PC-3 (cell line): ENCODE measurements at regions not wholly inside any gene's neighbourhood (a gene's known extent, or its start where the extent isn't known, plus 50 kb on each side); places are given as distances from the start of the nearest gene placed in this dataset.

ENCODE experiments used
- ATAC-seq: fragments of 200-7000 bp; cut with Tn5 transposase; 2 replicates; pipeline ENCODE4 v1.9.1; 2020; ENCODE audit warnings: mild to moderate bottlenecking, moderate library complexity
- BruUV-seq: library from RNA; stranded (reverse); fragments of 400-500 nt; replicated peaks from 2 replicates; lab custom pipeline; 2021; lab: Mats Ljungman, UMichigan
- CTCF ChIA-PET: fragments of 300-600 bp; sonication (Branson Sonifier 250); formaldehyde crosslinking; loops from one replicate; lab custom pipeline; 2022; ENCODE audit warnings: antibody characterized with exemption; lab: Charles Lee
- POLR2A ChIA-PET: fragments of 300-600 bp; sonication (Branson Sonifier 250); formaldehyde crosslinking; loops from one replicate; lab custom pipeline; 2022; ENCODE audit warnings: antibody characterized with exemption; ENCODE audit not compliant: unreplicated experiment; lab: Charles Lee
- DNase-seq: peaks from one replicate; pipeline ENCODE4 v3.0.0-alpha.2; 2015
- H2AFZ ChIP-seq: fragments of 300-600 bp; sonication (generic); 2 replicates; pipeline ENCODE4 v1.6.0; 2016; ENCODE audit warnings: antibody characterized with exemption, low read length
- H3F3A ChIP-seq: fragments of 300-600 bp; sonication (generic); one replicate; pipeline ENCODE4 v1.6.0; 2017; ENCODE audit warnings: antibody characterized with exemption, low read length, control low read depth, mild to moderate bottlenecking; ENCODE audit not compliant: unreplicated experiment
- H3K27ac ChIP-seq: fragments of 300-600 bp; sonication (generic); 2 replicates; pipeline ENCODE4 v1.5.1; 2016; ENCODE audit warnings: mild to moderate bottlenecking, low read length
- H3K27me3 ChIP-seq: fragments of 300-600 bp; sonication (generic); 2 replicates; pipeline ENCODE4 v1.6.1; 2016; ENCODE audit warnings: low read length, mixed read lengths
- H3K36me3 ChIP-seq: fragments of 300-600 bp; sonication (generic); 2 replicates; pipeline ENCODE4 v1.6.1; 2016; ENCODE audit warnings: low read depth, mixed run types, low read length, mixed read lengths
- H3K4me1 ChIP-seq: fragments of 300-600 bp; sonication (generic); 2 replicates; pipeline ENCODE4 v1.5.1; 2016; ENCODE audit warnings: low read length; ENCODE audit not compliant: insufficient read depth
- H3K4me2 ChIP-seq: fragments of 300-600 bp; sonication (generic); 2 replicates; pipeline ENCODE4 v1.6.0; 2016; ENCODE audit warnings: low read length
- H3K4me3 ChIP-seq: fragments of 300-600 bp; sonication (generic); 2 replicates; pipeline ENCODE4 v1.5.1; 2016; ENCODE audit warnings: mild to moderate bottlenecking, low read length, mixed read lengths
- H3K79me2 ChIP-seq: fragments of 300-600 bp; sonication (generic); 2 replicates; pipeline ENCODE4 v1.6.1; 2017; ENCODE audit warnings: low read length, mixed read lengths
- H3K9ac ChIP-seq: fragments of 300-600 bp; sonication (generic); 2 replicates; pipeline ENCODE4 v1.6.0; 2016; ENCODE audit warnings: mild to moderate bottlenecking, low read length
- H3K9me2 ChIP-seq: fragments of 300-600 bp; sonication (generic); replicated peaks from 2 replicates; pipeline ENCODE4 v1.6.1; 2016; ENCODE audit warnings: mixed run types, low read length, mixed read lengths
- H3K9me3 ChIP-seq: fragments of 300-600 bp; sonication (generic); 2 replicates; pipeline ENCODE4 v1.6.1; 2016; ENCODE audit warnings: low read length, mixed read lengths
- H4K20me1 ChIP-seq: fragments of 300-600 bp; sonication (generic); 2 replicates; pipeline ENCODE4 v1.6.1; 2016; ENCODE audit warnings: low read length, mixed read lengths
- CTCF ChIP-seq: fragments of 300-600 bp; sonication (generic); conservative IDR thresholded peaks from 2 replicates; pipeline ENCODE4 v1.5.1; 2017; ENCODE audit warnings: antibody characterized with exemption, low read depth, mild to moderate bottlenecking, low read length
- EZH2 ChIP-seq: fragments of 300-600 bp; sonication (generic); IDR thresholded peaks from one replicate; pipeline ENCODE4 v1.6.1; 2017; ENCODE audit warnings: antibody characterized with exemption, mild to moderate bottlenecking, low read length; ENCODE audit not compliant: unreplicated experiment
- EZH2phosphoT487 ChIP-seq: fragments of 300-600 bp; sonication (generic); IDR thresholded peaks from 2 replicates; pipeline ENCODE4 v1.6.1; 2018; ENCODE audit warnings: mild to moderate bottlenecking, antibody characterized with exemption, low read length, borderline replicate concordance
- intact Hi-C: fragments of 100-400 bp; cut with micrococcal nuclease; formaldehyde crosslinking; loops from 2 replicates; pipeline ENCODE4 v1.9.0; 2023

GRCh38 chr5:109951348-109951747 lies 261.6 kb downstream of the MAN2A1 start:
- CTCF ChIA-PET: no interaction called here
- BruUV-seq: no TSS peak

GRCh38 chr5:109951758-109952157 lies 262.0 kb downstream of the MAN2A1 start:
- no TSS peak for BruUV-seq
- CTCF ChIA-PET: no interaction called here
- H3K27ac ChIP-seq: no peak overlapping the region
- no peaks in the 10 kb centered on the region for H3K36me3 ChIP-seq
- no peak overlapping the region for H3K4me2 ChIP-seq
- no peaks in the 10 kb centered on the region for H3K79me2 ChIP-seq
- no peaks in the 10 kb centered on the region for H3K9me2 ChIP-seq
- H3K4me3 ChIP-seq: no peak overlapping the region
- no peaks in the 10 kb centered on the region for H4K20me1 ChIP-seq
- ATAC-seq: no peak
- H3F3A ChIP-seq: no peaks in the 10 kb centered on the region
- intact Hi-C loops: no loop called here
- no peaks in the 10 kb centered on the region for H3K4me1 ChIP-seq
- POLR2A ChIA-PET: no interaction called here
- no peak overlapping the region for H2AFZ ChIP-seq
- H3K27me3 ChIP-seq: no peaks in the 10 kb centered on the region
- H3K9ac ChIP-seq: no peak overlapping the region
- DNase-seq: no peak
- TF ChIP-seq EZH2 (no peak), EZH2phosphoT487 (no peak), CTCF (no peak)
- H3K9me3 ChIP-seq: no peaks in the 10 kb centered on the region

More at GRCh38 chr5:109951348-109951747, 261.6 kb downstream of the MAN2A1 start:
- no peak overlapping the region for H3K9ac ChIP-seq
- H3K79me2 ChIP-seq: no peaks in the 10 kb centered on the region
- no peak for ATAC-seq
- no peaks in the 10 kb centered on the region for H3K4me1 ChIP-seq
- H4K20me1 ChIP-seq: no peaks in the 10 kb centered on the region
- H2AFZ ChIP-seq: no peak overlapping the region
- no peaks in the 10 kb centered on the region for H3K9me3 ChIP-seq
- no peaks in the 10 kb centered on the region for H3K36me3 ChIP-seq
- no peak for DNase-seq
- no peak for TF ChIP-seq EZH2
- no peak for TF ChIP-seq EZH2phosphoT487
- no peak for TF ChIP-seq CTCF
- H3K9me2 ChIP-seq: no peaks in the 10 kb centered on the region
- H3K4me2 ChIP-seq: no peak overlapping the region
- POLR2A ChIA-PET: no interaction called here
- no peak overlapping the region for H3K4me3 ChIP-seq
- no peaks in the 10 kb centered on the region for H3K27me3 ChIP-seq
- intact Hi-C loops: no loop called here
- H3F3A ChIP-seq: no peaks in the 10 kb centered on the region
- no peak overlapping the region for H3K27ac ChIP-seq

GRCh38 chr5:109953761-109954160 lies 264.0 kb downstream of the MAN2A1 start:
- Histone ChIP-seq H4K20me1 (no peaks in the 10 kb centered on the region), H3K9ac (no peak overlapping the region), H3K79me2 (no peaks in the 10 kb centered on the region), H3K4me1 (no peaks in the 10 kb centered on the region), H3K9me3 (no peaks in the 10 kb centered on the region), H3F3A (no peaks in the 10 kb centered on the region), H3K27ac (no peak overlapping the region), H3K4me3 (no peak overlapping the region), H3K9me2 (no peaks in the 10 kb centered on the region), H3K27me3 (no peaks in the 10 kb centered on the region), H3K4me2 (no peak overlapping the region), H2AFZ (no peak overlapping the region), H3K36me3 (no peaks in the 10 kb centered on the region)
- BruUV-seq: no TSS peak
- intact Hi-C loops: no loop called here
- ChIA-PET CTCF (no interaction called here), POLR2A (no interaction called here)
- no peak for DNase-seq
- no peak for TF ChIP-seq EZH2
- TF ChIP-seq CTCF: no peak
- TF ChIP-seq EZH2phosphoT487: no peak
- ATAC-seq: no peak
